EH (cell line): ENCODE measurements at regions not wholly inside any gene's neighbourhood (a gene's known extent, or its start where the extent isn't known, plus 50 kb on each side); places are given as distances from the start of the nearest gene placed in this dataset.

Experiments used
- DNase-seq: peaks from one replicate; pipeline ENCODE4 v3.0.0-alpha.2; 2015; ENCODE audit warnings: low read depth

- peak; percentile 2 for DNase-seq
Observed at GRCh38 chr1:30329802-30330557, 393.4 kb downstream of the MATN1 start.

DNA sequence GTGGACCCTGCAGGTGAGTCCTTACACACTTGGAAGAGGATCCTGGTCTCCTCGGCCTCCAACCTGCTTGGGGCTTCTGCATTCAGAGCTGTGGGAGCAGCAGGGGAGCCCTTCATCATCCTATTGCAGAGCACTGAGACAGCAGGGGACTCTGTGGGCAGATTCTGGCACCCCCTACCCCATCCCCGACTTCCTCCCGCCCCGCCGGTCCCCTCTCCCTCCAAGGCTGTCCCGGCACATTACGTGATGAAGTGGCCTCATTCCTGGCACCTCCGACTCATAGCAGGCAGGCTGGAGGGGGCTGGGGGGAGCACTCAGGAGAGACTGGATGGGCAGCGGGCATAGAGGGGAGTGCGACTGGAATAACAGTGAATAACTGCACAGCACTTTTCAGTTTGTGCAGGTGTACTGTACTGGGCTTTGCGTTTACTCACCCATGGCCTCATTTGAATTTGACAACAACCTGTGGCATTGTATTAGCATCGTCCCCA is 394.1 kb downstream of the MATN1 start:
- DNase-seq = no peak

DNA sequence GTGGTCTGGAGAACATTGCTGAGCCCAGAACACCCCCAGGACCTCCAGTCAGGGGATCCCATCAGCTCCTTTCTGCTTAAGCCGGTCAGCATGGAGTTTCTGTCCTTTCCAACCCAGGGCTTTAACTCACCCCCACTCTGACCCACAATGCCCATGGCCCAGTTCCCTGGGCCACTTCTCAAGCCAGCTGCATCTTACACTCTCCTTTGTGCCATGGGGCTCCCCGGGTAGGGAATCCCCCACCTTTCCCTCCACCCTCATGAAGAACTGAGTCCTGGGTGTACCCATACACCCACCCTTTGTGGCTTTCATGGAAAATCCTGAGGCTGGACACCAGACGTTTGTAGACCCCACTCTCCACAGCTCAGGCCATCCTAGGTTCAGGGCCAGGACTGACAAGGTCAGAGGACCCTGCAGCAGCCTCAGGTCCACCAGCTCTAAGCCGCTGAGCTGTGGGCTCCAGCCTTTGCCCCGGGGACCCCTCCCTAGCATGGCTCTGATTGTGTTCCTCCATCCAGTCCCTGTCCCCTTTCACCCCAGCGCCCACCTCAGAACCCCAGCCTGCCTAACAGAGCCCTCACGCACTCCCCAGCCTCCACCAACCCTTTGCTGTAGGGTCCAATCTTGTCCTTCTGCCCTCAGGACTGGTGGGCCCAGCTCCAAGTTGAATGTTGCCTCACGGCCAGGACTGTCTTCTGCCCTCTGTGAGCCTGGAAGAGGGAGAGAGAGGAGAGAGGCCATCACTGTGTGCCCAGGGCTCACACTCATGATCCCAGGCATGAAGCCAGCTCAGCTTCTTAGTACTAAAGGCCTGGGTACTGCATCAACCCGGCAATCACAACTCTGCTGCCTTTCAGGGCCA is 394.8 kb downstream of the MATN1 start:
- DNase-seq = no peak

- DNase-seq = no peak
Observed at GRCh38 chr1:30328100-30328370, 395.4 kb downstream of the MATN1 start.

GRCh38 chr1:30327370-30328099 is 395.9 kb downstream of the MATN1 start:
- no peak for DNase-seq

DNA sequence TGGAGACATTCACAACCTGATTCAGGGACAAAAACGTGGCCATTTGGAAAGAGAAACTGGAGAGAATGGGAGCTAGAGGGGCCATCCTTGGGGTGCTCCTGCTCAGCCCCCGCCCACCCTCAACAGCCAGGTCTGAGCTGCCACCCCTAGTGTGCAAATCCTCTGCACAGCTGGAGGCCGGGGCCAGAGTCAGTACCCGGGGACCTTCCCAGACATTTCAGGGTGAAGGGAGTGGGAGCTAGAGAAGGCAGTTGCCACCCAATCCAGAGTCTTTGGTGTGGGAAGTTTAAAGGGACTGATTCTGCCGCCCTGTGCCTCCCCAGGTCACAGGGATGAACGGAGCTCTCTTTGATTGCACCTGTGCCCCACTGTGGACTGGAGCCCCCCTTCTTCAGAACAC is 397.4 kb downstream of the MATN1 start:
- no peak for DNase-seq

DNA sequence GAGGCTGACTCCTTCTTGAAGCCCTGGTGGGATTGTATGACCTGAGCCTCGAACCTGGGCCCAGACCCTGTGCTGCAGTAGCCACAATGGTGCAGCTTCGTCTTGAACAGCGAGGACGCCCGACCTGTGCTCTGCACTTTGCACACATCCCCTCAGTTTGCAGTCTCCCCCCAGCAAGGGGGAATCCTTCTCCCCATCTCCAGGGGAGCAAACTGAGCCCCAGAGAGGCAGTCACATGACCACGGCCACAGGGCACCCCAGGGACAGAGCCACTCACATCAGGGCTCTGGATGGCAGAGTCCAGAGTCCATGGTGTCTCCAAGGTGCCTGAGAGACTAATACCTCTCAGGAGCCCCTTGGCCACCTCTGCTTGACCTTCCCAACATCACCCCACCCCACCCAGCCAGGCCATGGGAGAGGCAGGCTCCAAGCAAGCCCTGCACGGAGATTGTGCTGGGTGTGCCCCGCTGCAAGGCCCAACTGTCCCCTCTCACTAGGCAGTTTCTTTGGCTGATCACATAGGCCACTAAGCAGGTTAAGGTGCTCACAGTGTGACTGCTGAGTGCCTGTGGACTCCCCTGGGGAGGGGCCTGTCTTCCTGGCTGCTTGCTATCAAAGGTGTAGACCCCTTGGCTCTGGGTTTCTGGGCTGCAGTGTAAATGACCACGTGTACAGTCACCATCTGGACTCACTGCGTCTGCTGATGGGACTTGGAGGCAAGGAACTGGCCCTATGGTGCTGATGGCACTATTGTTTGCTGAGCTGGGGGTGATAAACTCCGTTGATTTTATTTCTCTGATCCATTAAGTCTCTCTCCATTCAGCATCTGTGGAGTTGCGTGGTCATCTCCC is 398.1 kb downstream of the MATN1 start:
- DNase-seq = no peak

DNA sequence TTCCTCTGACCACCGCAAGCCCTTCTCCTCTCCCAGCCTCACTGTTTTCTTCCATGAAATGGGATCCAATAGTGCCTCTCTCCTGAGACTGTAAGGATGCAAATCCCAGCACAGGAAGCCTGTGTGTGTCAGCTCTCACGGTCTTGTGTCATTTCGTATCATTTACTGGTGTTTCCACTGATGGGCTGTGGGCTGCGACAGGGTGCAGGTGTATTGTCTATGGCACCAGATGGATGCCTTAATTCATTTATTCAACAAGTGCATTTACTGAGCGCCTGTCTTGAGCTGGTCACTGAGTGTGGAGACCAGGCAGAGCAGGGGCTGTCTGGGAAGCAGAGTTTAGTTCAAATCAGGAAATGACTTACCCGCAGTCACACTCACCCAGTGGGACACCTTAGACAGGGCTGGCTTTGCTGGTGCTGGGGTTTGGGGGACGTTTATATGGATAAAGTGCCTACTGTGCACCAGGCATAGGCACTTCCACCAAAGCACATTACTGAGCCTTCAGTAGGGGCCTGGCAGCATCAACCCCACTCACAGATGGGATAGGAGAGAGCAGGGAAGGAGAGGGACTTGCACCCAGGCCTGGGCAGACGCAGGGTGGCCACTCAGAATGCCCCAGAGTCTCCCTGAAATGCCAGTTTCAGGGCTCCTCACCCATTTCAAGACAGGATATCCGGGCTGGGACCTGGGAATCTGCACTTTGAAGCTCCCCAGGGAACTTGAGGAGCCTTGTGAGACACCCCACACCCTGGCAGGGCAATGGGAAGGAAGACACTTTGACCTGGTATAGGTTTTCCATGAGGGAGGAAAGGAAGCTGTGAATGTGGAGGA is 398.9 kb downstream of the MATN1 start:
- no peak for DNase-seq

DNA sequence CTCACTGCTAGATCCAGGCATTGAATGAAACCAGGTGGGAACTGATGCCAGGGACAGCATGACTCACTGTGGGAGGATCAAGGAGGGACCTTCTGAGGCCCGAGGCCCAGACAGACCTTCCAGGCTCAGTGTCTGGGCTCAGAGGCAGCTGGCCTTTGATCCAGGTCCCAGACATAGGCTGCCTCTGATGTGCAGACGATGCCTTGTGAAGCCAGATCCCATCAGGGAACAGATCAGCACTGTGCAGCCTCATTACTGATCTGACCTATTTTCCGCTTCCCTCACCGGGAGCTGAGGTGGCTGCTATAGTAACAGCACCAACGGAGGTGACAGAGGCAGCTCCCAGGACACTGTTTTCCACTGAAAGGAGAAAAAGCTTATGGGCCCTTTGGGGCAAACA is 399.5 kb downstream of the MATN1 start:
- DNase-seq = no peak

DNA sequence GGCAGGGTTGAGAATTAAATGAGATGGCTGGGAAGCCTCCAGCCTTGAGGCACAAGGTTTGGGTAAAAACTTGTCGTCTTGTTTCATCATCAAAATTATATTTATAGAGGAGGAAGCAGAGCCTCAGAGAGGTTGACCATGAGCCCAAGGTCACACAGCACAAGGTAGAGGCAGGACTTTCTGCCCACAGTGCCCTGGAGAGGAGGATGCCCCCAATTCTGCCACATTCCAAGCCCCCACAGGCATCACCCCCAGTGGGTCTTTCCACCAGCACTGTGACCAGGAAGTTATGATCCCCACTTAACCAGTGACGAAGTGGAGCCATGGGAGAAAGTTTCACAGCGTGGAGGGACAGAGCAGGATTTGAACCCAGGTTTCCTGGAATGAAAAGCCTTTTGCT is 400.0 kb downstream of the MATN1 start:
- DNase-seq = no peak

GRCh38 chr1:30322859-30323257 is 400.5 kb downstream of the MATN1 start:
- no peak for DNase-seq

GRCh38 chr1:30321996-30322858 is 401.2 kb downstream of the MATN1 start:
- no peak for DNase-seq

GRCh38 chr1:30321246-30321910 is 402.0 kb downstream of the MATN1 start:
- DNase-seq = no peak

- no peak for DNase-seq
Observed at GRCh38 chr1:30320581-30320890, 402.8 kb downstream of the MATN1 start.

GRCh38 chr1:30319765-30320580 is 403.4 kb downstream of the MATN1 start:
- no peak for DNase-seq

GRCh38 chr1:30318864-30319718 is 404.3 kb downstream of the MATN1 start:
- no peak for DNase-seq

DNA sequence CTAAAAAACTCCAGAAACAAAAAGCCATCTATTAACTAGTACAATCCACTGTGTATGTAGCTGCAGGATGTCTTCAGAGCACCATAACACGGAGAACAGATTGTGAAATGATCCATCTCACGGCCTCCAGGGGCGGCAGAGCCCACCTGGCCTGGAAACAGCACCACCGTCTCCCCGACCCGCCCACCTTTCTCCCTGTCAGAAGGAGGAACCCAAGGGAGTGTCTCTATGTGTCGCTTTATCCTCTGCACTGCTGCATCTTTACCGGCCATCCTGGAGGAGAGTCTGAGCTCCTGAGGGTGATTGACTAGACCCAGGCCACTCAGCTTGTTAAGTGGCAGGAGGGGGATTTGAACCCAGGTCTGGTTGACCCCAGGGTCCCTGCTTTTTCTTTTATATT is 405.0 kb downstream of the MATN1 start:
- DNase-seq = no peak

GRCh38 chr1:30317921-30318320 is 405.5 kb downstream of the MATN1 start:
- DNase-seq = no peak
